ENCODE measurements at regions not wholly inside any gene's neighbourhood (a gene's known extent, or its start where the extent isn't known, plus 50 kb on each side); places are given as distances from the start of the nearest gene placed in this dataset.

GRCh38 chr5:4737868-4738267, 402.3 kb upstream of the ADAMTS16 start:
- TF ChIP-seq NFRKB (IDR thresholded peaks at IDR 0.05) (no peak), SP1 (IDR thresholded peaks at IDR 0.05) (no peak), CTBP1 (IDR thresholded peaks at IDR 0.05; ENCODE audit: borderline replicate concordance) (no peak), ELF4 (IDR thresholded peaks at IDR 0.05) (no peak), TARDBP (IDR thresholded peaks at IDR 0.05) (no peak), L3MBTL2 (conservative IDR thresholded peaks at IDR 0.05) (no peak), SUZ12 (IDR thresholded peaks at IDR 0.05) (no peak), BHLHE40 (IDR thresholded peaks at IDR 0.05; ENCODE audit: borderline replicate concordance) (no peak), FOXM1 (IDR thresholded peaks at IDR 0.05; ENCODE audit: borderline replicate concordance) (no peak), FOXK2 (IDR thresholded peaks at IDR 0.05) (no peak)

All from HEK293T (cell line).